GM20000 (cell line): ENCODE measurements at regions not wholly inside any gene's neighbourhood (a gene's known extent, or its start where the extent isn't known, plus 50 kb on each side); places are given as distances from the start of the nearest gene placed in this dataset.

ENCODE experiments used
- DNase-seq: peaks from one replicate; pipeline ENCODE4 v3.0.0; 2012; ENCODE audit warnings: low spot score
- TF ChIP-seq, protein P1 (sequence below): IDR thresholded peaks from 2 replicates; pipeline ENCODE4 v1.5.1; 2012; ENCODE audit warnings: mild to moderate bottlenecking, control low read depth; ENCODE audit errors: extremely low read depth, missing control alignments

DNA sequence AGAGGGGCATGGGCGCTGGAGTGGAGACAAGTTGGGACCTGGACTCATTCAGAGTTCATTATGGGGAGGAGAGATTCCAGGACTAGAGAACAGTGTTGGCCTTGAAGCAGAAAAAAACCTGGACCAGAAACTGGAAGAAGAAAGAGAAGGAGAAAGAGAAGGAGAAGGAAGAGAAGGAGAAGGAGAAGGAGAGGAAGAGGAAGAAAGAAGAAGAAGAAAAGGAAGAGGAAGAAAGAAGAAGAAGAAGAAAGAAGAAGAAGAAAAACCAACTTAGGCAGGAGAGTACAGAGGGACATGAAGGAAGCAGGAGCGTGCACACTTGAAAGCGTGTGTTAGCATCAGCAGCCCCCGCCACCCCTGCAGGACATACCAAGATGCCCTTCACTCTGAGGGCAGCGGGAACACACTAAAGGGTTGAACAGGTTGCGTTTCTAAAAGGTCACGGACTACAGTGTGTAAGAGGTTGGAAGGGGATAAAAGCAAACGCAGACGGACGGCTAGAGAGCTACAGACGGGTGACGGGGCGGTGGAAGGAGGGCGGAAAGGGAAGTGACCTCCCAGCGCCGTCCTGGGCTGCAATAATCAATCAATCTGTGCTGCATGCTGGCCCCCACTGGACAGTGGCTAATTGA, 95.3 kb downstream of the SEC61G start:
- DNase-seq: no peak
- TF ChIP-seq, protein P1, sequence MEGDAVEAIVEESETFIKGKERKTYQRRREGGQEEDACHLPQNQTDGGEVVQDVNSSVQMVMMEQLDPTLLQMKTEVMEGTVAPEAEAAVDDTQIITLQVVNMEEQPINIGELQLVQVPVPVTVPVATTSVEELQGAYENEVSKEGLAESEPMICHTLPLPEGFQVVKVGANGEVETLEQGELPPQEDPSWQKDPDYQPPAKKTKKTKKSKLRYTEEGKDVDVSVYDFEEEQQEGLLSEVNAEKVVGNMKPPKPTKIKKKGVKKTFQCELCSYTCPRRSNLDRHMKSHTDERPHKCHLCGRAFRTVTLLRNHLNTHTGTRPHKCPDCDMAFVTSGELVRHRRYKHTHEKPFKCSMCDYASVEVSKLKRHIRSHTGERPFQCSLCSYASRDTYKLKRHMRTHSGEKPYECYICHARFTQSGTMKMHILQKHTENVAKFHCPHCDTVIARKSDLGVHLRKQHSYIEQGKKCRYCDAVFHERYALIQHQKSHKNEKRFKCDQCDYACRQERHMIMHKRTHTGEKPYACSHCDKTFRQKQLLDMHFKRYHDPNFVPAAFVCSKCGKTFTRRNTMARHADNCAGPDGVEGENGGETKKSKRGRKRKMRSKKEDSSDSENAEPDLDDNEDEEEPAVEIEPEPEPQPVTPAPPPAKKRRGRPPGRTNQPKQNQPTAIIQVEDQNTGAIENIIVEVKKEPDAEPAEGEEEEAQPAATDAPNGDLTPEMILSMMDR: no peak

DNA sequence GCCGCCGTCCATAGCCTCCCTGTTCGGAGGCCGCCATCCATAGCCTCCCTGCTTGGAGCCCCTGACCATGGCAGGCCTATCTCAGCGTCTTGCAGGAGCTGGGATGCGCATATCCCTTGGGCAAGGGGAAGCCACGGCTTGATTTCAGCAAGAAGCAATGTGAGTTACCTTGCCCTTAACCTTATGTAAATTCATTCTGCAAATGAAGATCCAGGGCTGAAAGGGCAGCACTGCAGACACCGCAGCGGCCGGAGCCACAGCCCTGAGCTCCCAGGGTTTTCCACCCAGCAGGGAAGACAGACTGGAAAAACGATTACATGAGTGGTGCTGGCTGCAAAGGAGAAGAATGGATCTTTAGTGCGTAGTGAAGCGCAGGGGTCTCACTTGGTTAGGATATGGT, 95.8 kb downstream of the SEC61G start:
- DNase-seq: no peak
- TF ChIP-seq, protein P1: no peak

DNA sequence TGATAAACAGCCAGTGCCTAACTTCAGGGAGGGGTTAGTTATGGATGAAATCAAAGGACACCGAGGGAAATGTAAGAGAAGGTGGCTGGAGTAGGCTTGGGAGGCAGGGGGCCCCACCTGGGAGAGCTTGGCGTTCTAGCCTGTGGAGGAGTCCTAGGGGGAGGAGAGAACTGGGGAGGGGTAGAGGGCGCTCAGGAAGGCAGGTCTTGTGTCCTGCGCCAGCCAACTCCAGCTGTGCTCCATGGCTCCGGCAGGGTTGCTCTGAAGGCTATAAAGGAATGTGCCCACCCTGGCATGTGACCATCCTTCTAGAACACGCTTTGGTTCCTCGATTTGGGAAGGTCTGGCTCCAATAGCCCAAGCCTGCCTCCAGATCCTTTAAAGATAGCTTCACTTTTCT, 96.3 kb downstream of the SEC61G start:
- no peak for DNase-seq
- TF ChIP-seq, protein P1: no peak

DNA sequence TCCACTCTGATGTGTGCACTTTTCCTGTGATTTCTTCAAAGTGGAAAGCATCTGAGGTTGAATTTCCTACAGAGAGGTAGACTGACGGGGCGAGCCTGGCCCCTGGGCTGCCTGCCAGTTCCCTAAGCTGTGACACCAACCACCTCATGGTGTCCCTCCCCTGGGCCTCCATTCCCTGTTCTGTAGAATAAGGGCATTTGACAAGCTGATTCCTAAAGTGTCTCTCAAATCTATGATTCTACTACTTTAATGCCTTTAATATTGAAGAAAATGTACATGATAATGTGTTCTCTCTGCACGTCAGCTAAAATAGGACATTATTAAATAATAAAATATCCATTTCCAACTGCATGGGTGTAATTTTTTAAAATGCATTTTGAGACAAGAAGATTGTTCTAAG, 105.1 kb downstream of the SEC61G start:
- TF ChIP-seq, protein P1: no peak
- no peak for DNase-seq

DNA sequence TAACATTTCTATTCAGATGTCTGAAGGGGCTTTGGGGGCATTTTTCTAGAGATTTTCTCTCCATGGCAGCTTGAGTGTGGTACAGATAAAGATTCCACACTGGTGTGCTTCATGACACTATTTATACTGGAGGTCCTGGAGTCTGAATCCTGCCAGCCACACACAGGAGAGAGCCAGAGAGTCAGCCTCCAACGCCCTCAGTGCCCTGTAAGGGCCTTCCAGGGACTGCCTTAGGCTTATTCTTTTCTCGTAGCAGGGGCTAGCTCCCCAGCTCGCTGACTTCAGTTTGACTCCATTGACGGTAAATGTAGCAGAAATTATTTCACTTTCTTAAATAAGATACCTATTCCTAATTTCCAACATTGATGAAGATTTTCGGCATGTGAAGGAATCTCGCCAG, 100.9 kb downstream of the VSTM2A start:
- TF ChIP-seq, protein P1: no peak
- no peak for DNase-seq

DNA sequence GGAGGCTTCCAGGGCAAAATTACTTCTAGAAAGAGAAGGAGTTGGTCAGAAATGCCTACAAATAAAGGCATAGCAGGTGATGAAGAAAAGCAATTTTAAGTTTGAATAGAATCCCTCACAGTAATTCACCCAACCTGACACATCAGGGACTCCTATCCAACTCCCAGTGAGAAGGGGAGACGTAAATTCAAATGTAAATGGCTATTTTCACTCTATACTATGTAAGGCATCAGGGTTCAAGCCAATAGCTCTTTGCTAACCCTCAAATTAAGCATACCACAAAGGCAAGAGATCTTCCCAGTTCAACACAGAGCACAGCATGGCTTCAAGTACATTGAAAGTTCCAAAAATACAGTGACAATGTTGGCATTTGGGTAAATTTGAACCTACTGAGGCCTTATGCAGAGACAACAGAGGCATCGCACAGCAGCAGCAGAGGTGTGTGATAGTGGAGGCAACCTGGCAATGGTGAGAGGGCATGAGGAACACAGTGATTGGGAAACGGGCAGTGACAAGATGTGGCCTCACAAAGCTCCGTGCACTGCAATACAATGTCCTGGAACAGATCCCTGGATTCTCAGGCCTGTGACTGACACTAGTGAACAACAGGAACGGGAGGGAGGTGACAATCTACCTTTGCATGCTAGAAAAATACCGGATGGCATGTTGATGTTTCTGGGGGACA, 95.7 kb downstream of the VSTM2A start:
- TF ChIP-seq, protein P1: no peak
- no peak for DNase-seq

DNA sequence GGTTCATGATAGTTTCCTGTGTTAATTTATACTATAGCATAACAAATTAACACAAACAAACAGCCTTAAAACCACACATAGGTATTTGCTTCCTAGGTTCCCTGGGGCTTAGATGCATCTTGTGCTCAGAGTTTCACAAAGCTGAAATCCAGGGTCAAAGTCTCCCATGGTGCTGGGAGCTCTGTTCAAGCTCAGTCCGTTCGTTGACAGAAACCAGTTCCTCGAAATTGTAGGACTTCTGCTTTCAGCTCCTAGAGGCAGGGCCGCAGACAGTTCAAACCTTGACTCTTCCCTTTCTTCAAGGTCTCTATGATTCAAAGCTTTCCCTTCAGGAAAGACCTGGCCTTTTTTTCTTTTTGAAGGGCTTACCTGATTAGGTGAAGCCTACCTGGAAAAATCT, 90.5 kb downstream of the VSTM2A start:
- DNase-seq: no peak
- TF ChIP-seq, protein P1: no peak
